ENCODE measurements at regions not wholly inside any gene's neighbourhood (a gene's known extent, or its start where the extent isn't known, plus 50 kb on each side); places are given as distances from the start of the nearest gene placed in this dataset.

GRCh38 chr7:63037242-63037641 is 961.4 kb upstream of the ZNF722 start:
- H3K9me1 ChIP-seq (ENCODE audit: control insufficient read depth, insufficient read depth, low read length), result no peaks in the 10 kb centered on the region
- H3K4me1 ChIP-seq (replicated peaks in 1 of 2; ENCODE audit: control insufficient read depth in 2 of 2, insufficient read depth in 2 of 2, low read length in 2 of 2), result no peaks in the 10 kb centered on the region
- no TSS peak for BruUV-seq (replicated peaks)
- H3K79me2 ChIP-seq (ENCODE audit: control insufficient read depth, insufficient read depth, low read length), result no peaks in the 10 kb centered on the region
- H3K27ac ChIP-seq (ENCODE audit: extremely low read depth, low read depth, low read length), result no peak overlapping the region
- no peak overlapping the region for H2AFZ ChIP-seq (ENCODE audit: low read depth, low read length)
- no peak for ATAC-seq
- no peak for FAIRE-seq
- no peak overlapping the region for H3K9ac ChIP-seq (ENCODE audit: insufficient read depth in 1 of 2, low read depth in 2 of 2, low read length in 2 of 2)
- no peaks in the 10 kb centered on the region for H3K36me3 ChIP-seq (ENCODE audit: control insufficient read depth, insufficient read depth, low read length)
- no peak overlapping the region for H3K4me3 ChIP-seq
- intact Hi-C loops (cut with micrococcal nuclease) (no loop called here), in situ Hi-C loops (cut with MboI) (no loop called here)
- 1% methylated on average over 6 of the region's 6 CpGs for WGBS (ENCODE audit: insufficient coverage, low coverage, missing lambda C conversion rate)
- CTCF ChIA-PET (ENCODE audit: low intra/inter-chr PET ratio), result no interaction called here
- H3K4me2 ChIP-seq (ENCODE audit: insufficient read depth, low read length), result no peak overlapping the region
- no peaks in the 10 kb centered on the region for H4K20me1 ChIP-seq (replicated peaks; ENCODE audit: control insufficient read depth, insufficient read depth, low read length)
- no peak for DNase-seq (ENCODE audit: extremely low read depth in 1 of 4, low spot score in 3 of 4)
- POLR2A ChIA-PET, result no interaction called here
- peaks cover 2% of the 10 kb centered on the region; the same call in 1 of the 2 replicates for H3K9me3 ChIP-seq (replicated peaks; ENCODE audit: control insufficient read depth, insufficient read depth, low read depth, low read length)
- H3K27me3 ChIP-seq (ENCODE audit: control insufficient read depth in 2 of 2, insufficient read depth in 2 of 2, low read length in 2 of 2), result no peaks in the 10 kb centered on the region
- no peak for TF ChIP-seq HNRNPH1 (optimal IDR thresholded peaks at IDR 0.05; ENCODE audit: low read depth, low read length)
- TF ChIP-seq TBP (optimal IDR thresholded peaks at IDR 0.05; ENCODE audit: low read depth, low read length), result no peak
- TF ChIP-seq CBFA2T3 (IDR thresholded peaks at IDR 0.05), result no peak
- TF ChIP-seq ZNF311 (CRISPR knock-in tag; IDR thresholded peaks at IDR 0.05), result no peak
- no peak for TF ChIP-seq GABPB2 (CRISPR knock-in tag; conservative IDR thresholded peaks at IDR 0.05)
- no peak for TF ChIP-seq MED1 (CRISPR knock-in tag; IDR thresholded peaks at IDR 0.05; ENCODE audit: borderline replicate concordance)
- TF ChIP-seq MBD1 (CRISPR knock-in tag; IDR thresholded peaks at IDR 0.05), result no peak
- TF ChIP-seq E4F1 (CRISPR knock-in tag; IDR thresholded peaks at IDR 0.05; ENCODE audit: borderline replicate concordance), result no peak
- TF ChIP-seq BCLAF1 (IDR thresholded peaks at IDR 0.05; ENCODE audit: borderline replicate concordance in 1 of 2, control insufficient read depth in 1 of 2, low read depth in 2 of 2, low read length in 1 of 2), result no peak
- TF ChIP-seq FOXO4 (CRISPR knock-in tag; IDR thresholded peaks at IDR 0.05), result no peak
- no peak for TF ChIP-seq SNAPC5 (CRISPR knock-in tag; IDR thresholded peaks at IDR 0.05)
- TF ChIP-seq ETV6 (IDR thresholded peaks at IDR 0.05; ENCODE audit: borderline replicate concordance in 1 of 2, low read depth in 2 of 2, low read length in 1 of 2), result no peak
- TF ChIP-seq ETV6 (CRISPR knock-in tag; IDR thresholded peaks at IDR 0.05; ENCODE audit: borderline replicate concordance), result no peak
- no peak for TF ChIP-seq PHF20 (IDR thresholded peaks at IDR 0.05; ENCODE audit: partially characterized antibody)
- no peak for TF ChIP-seq ZFP36 (IDR thresholded peaks at IDR 0.05; ENCODE audit: low read depth, low read length, partially characterized antibody)
